Peyer's patch (tissue), 4 donors: ENCODE measurements at regions not wholly inside any gene's neighbourhood (a gene's known extent, or its start where the extent isn't known, plus 50 kb on each side); places are given as distances from the start of the nearest gene placed in this dataset.

Experiments used
- CTCF ChIP-seq, 6 experiments: fragments of 450-650 bp in 4 of 6; fragments of 200-600 bp in 2 of 6; sonication (generic) in 1 of 6; IDR thresholded peaks; one replicate each; pipeline ENCODE4 v1.5.1; 2017 to 2019; ENCODE audit warnings: antibody characterized with exemption in 6 of 6, mild to moderate bottlenecking in 3 of 6, moderate library complexity in 1 of 6
- POLR2A ChIP-seq, 2 donors: fragments of 450-650 bp; IDR thresholded peaks; one replicate each; pipeline ENCODE4 v1.5.1; 2017; ENCODE audit warnings: antibody characterized with exemption in 2 of 2, mild to moderate bottlenecking in 2 of 2, moderate library complexity in 2 of 2

- no peak for TF ChIP-seq POLR2A (IDR thresholded peaks at IDR 0.05)
- TF ChIP-seq CTCF (IDR thresholded peaks at IDR 0.05), result no peak
Observed at GRCh38 chr16:82341146-82341669, 171.2 kb upstream of the MPHOSPH6 start.
